ENCODE measurements at regions not wholly inside any gene's neighbourhood (a gene's known extent, or its start where the extent isn't known, plus 50 kb on each side); places are given as distances from the start of the nearest gene placed in this dataset.

DNA sequence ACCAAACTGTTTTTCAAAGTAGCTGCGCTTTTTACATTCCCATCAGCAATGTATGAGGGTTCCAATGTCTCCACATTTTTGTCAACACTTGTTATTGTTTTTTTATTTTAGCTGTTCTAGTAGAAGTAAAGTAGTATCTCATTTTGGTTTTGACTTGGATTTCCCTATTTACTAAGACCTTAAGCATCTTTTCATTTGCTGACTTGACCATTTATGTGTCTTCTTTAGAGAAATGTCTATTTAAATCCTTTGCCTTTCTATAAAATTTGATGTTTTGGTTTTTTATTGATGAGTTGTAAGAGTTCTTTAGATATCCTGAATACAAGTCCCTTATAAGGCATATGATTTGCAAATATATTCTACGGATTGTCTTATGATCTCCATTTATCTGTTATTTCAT lies 110.6 kb downstream of the CD164 start:
- Histone ChIP-seq H3K9me3 (peaks cover 0 to 3% of the 10 kb centered on the region in 2 donors), H3K4me3 (no peak overlapping the region), H3K27ac (no peak overlapping the region), H3K27me3 (no peaks in the 10 kb centered on the region), H3K36me3 (no peaks in the 10 kb centered on the region), H3K4me1 (no peaks in the 10 kb centered on the region)
- intact Hi-C loops (cut with DNase I), result no loop called here
- no peak for DNase-seq (ENCODE audit: low spot score in 2 of 2)
- TF ChIP-seq, protein P1, sequence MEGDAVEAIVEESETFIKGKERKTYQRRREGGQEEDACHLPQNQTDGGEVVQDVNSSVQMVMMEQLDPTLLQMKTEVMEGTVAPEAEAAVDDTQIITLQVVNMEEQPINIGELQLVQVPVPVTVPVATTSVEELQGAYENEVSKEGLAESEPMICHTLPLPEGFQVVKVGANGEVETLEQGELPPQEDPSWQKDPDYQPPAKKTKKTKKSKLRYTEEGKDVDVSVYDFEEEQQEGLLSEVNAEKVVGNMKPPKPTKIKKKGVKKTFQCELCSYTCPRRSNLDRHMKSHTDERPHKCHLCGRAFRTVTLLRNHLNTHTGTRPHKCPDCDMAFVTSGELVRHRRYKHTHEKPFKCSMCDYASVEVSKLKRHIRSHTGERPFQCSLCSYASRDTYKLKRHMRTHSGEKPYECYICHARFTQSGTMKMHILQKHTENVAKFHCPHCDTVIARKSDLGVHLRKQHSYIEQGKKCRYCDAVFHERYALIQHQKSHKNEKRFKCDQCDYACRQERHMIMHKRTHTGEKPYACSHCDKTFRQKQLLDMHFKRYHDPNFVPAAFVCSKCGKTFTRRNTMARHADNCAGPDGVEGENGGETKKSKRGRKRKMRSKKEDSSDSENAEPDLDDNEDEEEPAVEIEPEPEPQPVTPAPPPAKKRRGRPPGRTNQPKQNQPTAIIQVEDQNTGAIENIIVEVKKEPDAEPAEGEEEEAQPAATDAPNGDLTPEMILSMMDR (IDR thresholded peaks at IDR 0.05), result no peak

- Histone ChIP-seq H3K9me3 (peaks cover 0 to 3% of the 10 kb centered on the region in 2 donors), H3K27ac (no peak overlapping the region), H3K4me1 (no peaks in the 10 kb centered on the region), H3K4me3 (no peak overlapping the region), H3K27me3 (no peaks in the 10 kb centered on the region), H3K36me3 (no peaks in the 10 kb centered on the region)
- DNase-seq (ENCODE audit: low spot score in 2 of 2), result no peak
- TF ChIP-seq, protein P1 (IDR thresholded peaks at IDR 0.05), result no peak
- intact Hi-C loops (cut with DNase I), result no loop called here
Observed at GRCh38 chr6:109269953-109270517, 112.2 kb downstream of the CD164 start.

- intact Hi-C loops (cut with DNase I), result no loop called here
- peaks cover 0 to 3% of the 10 kb centered on the region in 2 donors for H3K9me3 ChIP-seq
- TF ChIP-seq, protein P1 (IDR thresholded peaks at IDR 0.05), result no peak
Observed at GRCh38 chr6:109269057-109269456, 113.2 kb downstream of the CD164 start.

DNA sequence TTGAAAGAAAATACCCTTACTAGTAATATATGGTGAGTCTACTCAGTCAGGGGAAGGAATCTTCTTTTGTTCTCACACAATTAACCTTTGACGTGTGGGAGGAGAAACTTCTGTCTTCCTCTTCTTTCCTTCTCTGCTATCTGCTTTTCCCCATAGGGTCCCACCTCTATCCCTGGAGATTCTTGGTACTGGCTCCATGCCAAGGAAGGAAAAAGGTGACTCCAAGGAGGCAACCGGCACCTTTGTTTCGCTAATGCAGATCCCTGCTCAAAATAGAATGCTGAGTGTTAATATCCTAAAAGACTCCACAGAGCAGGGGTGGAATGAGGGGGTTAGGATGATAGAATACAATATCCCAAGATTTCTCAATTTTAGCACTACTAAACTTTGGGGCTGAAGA lies 116.7 kb downstream of the CD164 start:
- H3K27ac ChIP-seq, result no peak overlapping the region
- DNase-seq (ENCODE audit: low spot score in 2 of 2), result no peak
- H3K9me3 ChIP-seq, result peaks cover 0 to 3% of the 10 kb centered on the region in 2 donors
- intact Hi-C loops (cut with DNase I), result no loop called here
- H3K27me3 ChIP-seq, result no peaks in the 10 kb centered on the region
- H3K4me3 ChIP-seq, result no peak overlapping the region
- no peaks in the 10 kb centered on the region for H3K4me1 ChIP-seq
- no peaks in the 10 kb centered on the region for H3K36me3 ChIP-seq
- TF ChIP-seq, protein P1 (IDR thresholded peaks at IDR 0.05), result no peak

More at GRCh38 chr6:109269057-109269456, 113.2 kb downstream of the CD164 start:
- no peaks in the 10 kb centered on the region for H3K27me3 ChIP-seq
- no peak overlapping the region for H3K27ac ChIP-seq
- no peaks in the 10 kb centered on the region for H3K4me1 ChIP-seq
- no peaks in the 10 kb centered on the region for H3K36me3 ChIP-seq
- no peak overlapping the region for H3K4me3 ChIP-seq
- DNase-seq (ENCODE audit: low spot score in 2 of 2), result no peak

GRCh38 chr6:109263873-109264700 lies 118.2 kb downstream of the CD164 start:
- Histone ChIP-seq H3K9me3 (peaks cover 0 to 1% of the 10 kb centered on the region in 2 donors), H3K27ac (no peak overlapping the region), H3K4me1 (no peaks in the 10 kb centered on the region), H3K27me3 (no peaks in the 10 kb centered on the region), H3K36me3 (no peaks in the 10 kb centered on the region), H3K4me3 (no peak overlapping the region)
- TF ChIP-seq, protein P1 (IDR thresholded peaks at IDR 0.05), result no peak
- no peak for DNase-seq (ENCODE audit: low spot score in 2 of 2)
- intact Hi-C loops (cut with DNase I), result no loop called here

All from ascending aorta (tissue), 2 donors.